Thyroid gland (tissue), 4 donors: ENCODE measurements at regions not wholly inside any gene's neighbourhood (a gene's known extent, or its start where the extent isn't known, plus 50 kb on each side); places are given as distances from the start of the nearest gene placed in this dataset.

Source experiments
- DNase-seq, 2 donors: peaks; one replicate each; pipeline ENCODE4 v3.0.0-alpha.2; 2019
- H3K27ac ChIP-seq, 3 donors: fragments of 200-600 bp; sonication (generic); 1 replicate in 2 of 3; 2 replicates in 1 of 3; pipeline ENCODE4 v1.5.1; 2016 to 2019; ENCODE audit warnings: mild to moderate bottlenecking in 1 of 3, moderate library complexity in 1 of 3
- H3K27me3 ChIP-seq: fragments of 200-600 bp; sonication (generic); one replicate; pipeline ENCODE4 v1.5.1; 2019
- H3K36me3 ChIP-seq, 2 donors: fragments of 200-600 bp; sonication (generic); one replicate each; pipeline ENCODE4 v1.5.1; 2016 to 2019
- H3K4me1 ChIP-seq, 2 donors: fragments of 200-600 bp; sonication (generic); one replicate each; pipeline ENCODE4 v1.5.1; 2017 to 2019
- H3K4me3 ChIP-seq, 3 donors: fragments of 200-600 bp; sonication (generic); replicated peaks in 1 of 3; 1 replicate in 2 of 3; 2 replicates in 1 of 3; pipeline ENCODE4 v1.5.1; 2016; ENCODE audit warnings: mild to moderate bottlenecking in 1 of 3
- H3K9me3 ChIP-seq: fragments of 200-600 bp; sonication (generic); one replicate; pipeline ENCODE4 v1.5.1; 2017
- POLR2A ChIP-seq, 2 donors: fragments of 450-650 bp; IDR thresholded peaks; one replicate each; pipeline ENCODE4 v1.6.1; 2017; ENCODE audit warnings: antibody characterized with exemption in 2 of 2, mild to moderate bottlenecking in 2 of 2, moderate library complexity in 1 of 2
- WGBS, 2 donors: methylation state at CpG; one replicate each; pipeline ENCODE4 v1.1.5; 2017; 5-methylcytosine and 5-hydroxymethylcytosine counted together
- intact Hi-C: fragments of 100-400 bp; cut with DNase I; formaldehyde crosslinking; loops from one replicate; pipeline ENCODE4 v1.15.1; 2023
- TF ChIP-seq, protein P1 (sequence below), 6 experiments: fragments of 200-600 bp in 3 of 6; fragments of 450-650 bp in 3 of 6; sonication (generic) in 3 of 6; IDR thresholded peaks; one replicate each; pipeline ENCODE4 v1.5.1; 2016 to 2019; ENCODE audit warnings: antibody characterized with exemption in 6 of 6, mild to moderate bottlenecking in 2 of 6, inconsistent platforms in 1 of 6, moderate library complexity in 1 of 6

DNA sequence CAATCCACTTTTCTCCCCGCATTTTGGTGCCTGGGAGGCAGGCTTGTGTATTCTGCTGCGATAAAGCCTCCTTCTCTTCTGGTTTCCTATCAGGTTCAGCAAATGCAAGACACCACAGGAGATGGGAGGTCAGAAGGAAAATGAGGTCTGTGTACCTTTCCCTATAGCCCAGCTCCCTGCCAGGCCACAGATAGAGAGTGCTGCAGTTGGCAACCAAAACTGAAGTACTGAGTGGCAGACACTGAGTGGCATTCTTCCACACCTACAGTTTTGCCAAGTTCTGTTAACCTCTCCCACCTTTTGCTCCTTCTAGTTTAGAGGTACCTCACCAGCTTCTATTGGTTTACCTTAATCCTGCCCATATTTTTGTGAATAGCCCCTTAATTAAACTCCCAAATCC, 948.4 kb downstream of the SORCS1 start:
- 65 to 71% methylated on average over 1 to 2 of the region's 2 CpGs for WGBS, 2 donors
- Histone ChIP-seq H3K4me3 (no peak overlapping the region), H3K4me1 (no peaks in the 10 kb centered on the region), H3K27me3 (no peaks in the 10 kb centered on the region), H3K36me3 (no peaks in the 10 kb centered on the region), H3K27ac (no peak overlapping the region), H3K9me3 (no peaks in the 10 kb centered on the region)
- intact Hi-C loops: no loop called here
- no peak for DNase-seq
- no peak for TF ChIP-seq POLR2A (IDR thresholded peaks at IDR 0.05)
- TF ChIP-seq, protein P1, sequence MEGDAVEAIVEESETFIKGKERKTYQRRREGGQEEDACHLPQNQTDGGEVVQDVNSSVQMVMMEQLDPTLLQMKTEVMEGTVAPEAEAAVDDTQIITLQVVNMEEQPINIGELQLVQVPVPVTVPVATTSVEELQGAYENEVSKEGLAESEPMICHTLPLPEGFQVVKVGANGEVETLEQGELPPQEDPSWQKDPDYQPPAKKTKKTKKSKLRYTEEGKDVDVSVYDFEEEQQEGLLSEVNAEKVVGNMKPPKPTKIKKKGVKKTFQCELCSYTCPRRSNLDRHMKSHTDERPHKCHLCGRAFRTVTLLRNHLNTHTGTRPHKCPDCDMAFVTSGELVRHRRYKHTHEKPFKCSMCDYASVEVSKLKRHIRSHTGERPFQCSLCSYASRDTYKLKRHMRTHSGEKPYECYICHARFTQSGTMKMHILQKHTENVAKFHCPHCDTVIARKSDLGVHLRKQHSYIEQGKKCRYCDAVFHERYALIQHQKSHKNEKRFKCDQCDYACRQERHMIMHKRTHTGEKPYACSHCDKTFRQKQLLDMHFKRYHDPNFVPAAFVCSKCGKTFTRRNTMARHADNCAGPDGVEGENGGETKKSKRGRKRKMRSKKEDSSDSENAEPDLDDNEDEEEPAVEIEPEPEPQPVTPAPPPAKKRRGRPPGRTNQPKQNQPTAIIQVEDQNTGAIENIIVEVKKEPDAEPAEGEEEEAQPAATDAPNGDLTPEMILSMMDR (IDR thresholded peaks at IDR 0.05): no peak

DNA sequence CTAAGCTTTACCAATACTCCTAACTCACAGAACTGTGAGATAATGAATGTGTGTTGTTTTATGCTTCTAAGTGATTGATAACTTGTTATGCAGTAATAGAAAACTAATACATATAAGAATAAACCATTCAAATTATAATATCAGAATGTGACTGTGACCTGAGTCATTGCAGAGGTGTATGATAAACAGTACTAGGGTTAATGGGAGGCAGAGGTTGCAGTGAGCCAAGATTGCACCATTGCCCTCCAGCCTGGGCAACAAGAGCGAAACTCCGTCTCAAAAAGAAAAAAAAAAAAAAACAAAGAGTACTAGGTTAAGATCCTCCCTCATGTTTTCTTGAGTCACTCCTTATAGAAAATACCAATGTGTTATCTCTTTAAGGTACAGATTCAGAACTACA, 950.3 kb downstream of the SORCS1 start:
- H3K27ac ChIP-seq: no peak overlapping the region
- H3K4me3 ChIP-seq: no peak overlapping the region
- H3K36me3 ChIP-seq: no peaks in the 10 kb centered on the region
- no peaks in the 10 kb centered on the region for H3K9me3 ChIP-seq
- intact Hi-C loops: no loop called here
- 84 to 85% methylated on average over 2 of the region's 2 CpGs for WGBS, 2 donors
- H3K27me3 ChIP-seq: no peaks in the 10 kb centered on the region
- TF ChIP-seq POLR2A (IDR thresholded peaks at IDR 0.05): no peak
- no peaks in the 10 kb centered on the region for H3K4me1 ChIP-seq
- DNase-seq: no peak

DNA sequence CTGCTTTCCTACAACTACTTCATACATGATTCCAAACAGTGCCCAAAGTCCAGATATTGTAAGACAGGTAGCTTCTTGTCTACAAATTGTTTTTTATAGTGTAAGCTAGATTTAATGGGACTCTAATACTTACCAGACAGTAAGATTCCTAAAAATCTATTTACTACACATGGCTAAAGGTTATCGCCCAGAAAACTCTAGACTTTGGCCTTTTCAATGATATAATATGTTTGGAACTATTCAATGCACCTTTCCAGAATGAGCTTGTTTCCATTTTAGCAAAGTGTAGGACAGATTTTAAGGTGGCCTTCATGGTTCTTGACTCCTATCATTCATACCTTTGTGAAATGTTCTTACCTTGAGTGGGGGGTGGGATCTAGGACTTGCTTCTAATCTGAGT, 951.0 kb downstream of the SORCS1 start:
- no peaks in the 10 kb centered on the region for H3K36me3 ChIP-seq
- H3K4me3 ChIP-seq: no peak overlapping the region
- H3K9me3 ChIP-seq: no peaks in the 10 kb centered on the region
- intact Hi-C loops: no loop called here
- 65 to 98% methylated on average over 1 of the region's 1 CpG for WGBS, 2 donors
- H3K27ac ChIP-seq: no peak overlapping the region
- no peaks in the 10 kb centered on the region for H3K27me3 ChIP-seq
- DNase-seq: no peak
- H3K4me1 ChIP-seq: no peaks in the 10 kb centered on the region
- TF ChIP-seq, protein P1 (IDR thresholded peaks at IDR 0.05): no peak
- TF ChIP-seq POLR2A (IDR thresholded peaks at IDR 0.05): no peak

DNA sequence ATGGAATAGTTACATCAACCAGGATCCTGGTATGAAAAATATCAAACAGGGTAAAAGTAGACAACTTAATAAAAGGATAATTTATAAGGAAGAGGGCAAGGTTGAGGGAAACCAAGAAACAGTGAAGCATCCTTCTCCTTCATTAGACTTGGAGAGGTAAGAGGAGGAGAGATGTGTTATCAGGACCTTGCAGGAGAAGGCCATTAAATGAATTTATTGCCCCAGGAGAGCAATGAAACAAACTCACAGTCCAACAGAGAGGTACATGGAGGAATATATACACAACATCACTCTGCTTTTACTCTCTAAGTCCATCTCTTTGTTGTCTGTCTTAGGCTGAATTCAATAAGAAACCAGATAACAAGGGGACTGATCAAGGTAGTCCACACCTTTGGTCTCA, 966.2 kb downstream of the SORCS1 start:
- Histone ChIP-seq H3K36me3 (no peaks in the 10 kb centered on the region), H3K27ac (no peak overlapping the region), H3K4me3 (no peak overlapping the region), H3K4me1 (no peaks in the 10 kb centered on the region), H3K9me3 (no peaks in the 10 kb centered on the region), H3K27me3 (no peaks in the 10 kb centered on the region)
- DNase-seq: no peak
- TF ChIP-seq, protein P1 (IDR thresholded peaks at IDR 0.05): no peak
- intact Hi-C loops: no loop called here

DNA sequence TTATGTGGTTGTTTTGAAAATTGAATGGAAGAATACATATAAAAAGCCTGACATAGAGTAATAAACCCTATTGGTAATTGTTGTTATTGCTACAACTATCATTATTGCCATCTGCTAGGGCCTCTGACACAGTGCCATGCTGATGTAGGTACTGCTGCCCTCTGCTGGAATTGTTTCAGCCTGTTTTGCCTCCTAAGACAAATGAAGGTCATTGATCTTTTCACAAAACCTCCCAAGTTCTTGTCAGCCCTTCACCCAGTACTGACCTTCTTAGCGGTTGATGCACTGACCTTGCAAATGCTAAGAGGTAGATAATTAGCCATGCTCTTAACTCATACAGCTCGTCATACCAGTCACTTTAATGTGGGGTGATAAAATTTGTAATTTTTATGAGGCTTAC, 975.2 kb downstream of the SORCS1 start:
- Histone ChIP-seq H3K27ac (no peak overlapping the region), H3K9me3 (no peaks in the 10 kb centered on the region), H3K27me3 (no peaks in the 10 kb centered on the region), H3K4me1 (no peaks in the 10 kb centered on the region), H3K4me3 (no peak overlapping the region), H3K36me3 (no peaks in the 10 kb centered on the region)
- intact Hi-C loops: no loop called here
- TF ChIP-seq POLR2A (IDR thresholded peaks at IDR 0.05): no peak
- TF ChIP-seq, protein P1 (IDR thresholded peaks at IDR 0.05): peak in 3 of 6 experiments; percentile 17 to 42 (median 30)
- DNase-seq: peak; percentile 20 to 28
- WGBS, 2 donors: 65 to 67% methylated on average over 2 of the region's 2 CpGs

DNA sequence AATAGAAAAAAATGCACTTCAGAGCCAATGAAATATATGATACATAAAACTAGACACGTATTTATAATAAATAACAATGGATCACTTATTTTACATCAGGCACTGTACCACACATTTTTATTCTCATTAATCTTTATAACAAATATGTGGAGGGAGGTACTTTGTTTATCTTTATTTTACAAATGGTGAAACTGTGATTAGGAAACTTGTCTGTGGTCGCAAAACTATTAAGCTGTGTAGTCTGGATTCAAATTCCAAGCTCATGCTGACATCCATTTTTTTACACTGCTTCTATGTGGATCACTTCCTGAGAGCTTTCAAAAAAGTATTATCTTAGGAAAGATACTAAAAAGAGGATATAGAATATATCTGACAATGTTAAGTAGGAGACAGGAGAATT, 978.6 kb downstream of the SORCS1 start:
- Histone ChIP-seq H3K27ac (no peak overlapping the region), H3K4me3 (no peak overlapping the region), H3K36me3 (no peaks in the 10 kb centered on the region), H3K4me1 (no peaks in the 10 kb centered on the region), H3K27me3 (no peaks in the 10 kb centered on the region), H3K9me3 (no peaks in the 10 kb centered on the region)
- TF ChIP-seq POLR2A (IDR thresholded peaks at IDR 0.05): no peak
- TF ChIP-seq, protein P1 (IDR thresholded peaks at IDR 0.05): no peak
- 87 to 93% methylated on average over 2 of the region's 2 CpGs for WGBS, 2 donors
- DNase-seq: no peak
- intact Hi-C loops: no loop called here
